Ishikawa (cell line): ENCODE measurements at regions not wholly inside any gene's neighbourhood (a gene's known extent, or its start where the extent isn't known, plus 50 kb on each side); places are given as distances from the start of the nearest gene placed in this dataset.

Experiments used
- CEBPB ChIP-seq: IDR thresholded peaks from 2 replicates; pipeline ENCODE4 v1.6.1; 2012
- CREB1 ChIP-seq: IDR thresholded peaks from 2 replicates; pipeline ENCODE4 v1.6.1; 2012; ENCODE audit warnings: low read depth
- EGR1 ChIP-seq: IDR thresholded peaks from 2 replicates; pipeline ENCODE4 v1.6.1; 2012
- EP300 ChIP-seq: IDR thresholded peaks from 2 replicates; pipeline ENCODE4 v1.6.1; 2012; ENCODE audit warnings: borderline replicate concordance
- FOXM1 ChIP-seq: IDR thresholded peaks from 2 replicates; pipeline ENCODE4 v1.6.1; 2012; ENCODE audit warnings: low read depth, borderline replicate concordance
- NFIC ChIP-seq: IDR thresholded peaks from 2 replicates; pipeline ENCODE4 v1.6.1; 2012
- RAD21 ChIP-seq: IDR thresholded peaks from 2 replicates; pipeline ENCODE4 v1.6.1; 2012; ENCODE audit warnings: low read depth
- TAF1 ChIP-seq: IDR thresholded peaks from 2 replicates; pipeline ENCODE4 v1.6.1; 2012; ENCODE audit warnings: low read depth, mild to moderate bottlenecking
- TCF12 ChIP-seq: IDR thresholded peaks from 2 replicates; pipeline ENCODE4 v1.6.1; 2012; ENCODE audit warnings: low read depth
- TEAD4 ChIP-seq: IDR thresholded peaks from 2 replicates; pipeline ENCODE4 v1.6.1; 2012
- YY1 ChIP-seq: IDR thresholded peaks from 2 replicates; pipeline ENCODE4 v1.6.1; 2012; ENCODE audit warnings: low read depth
- ZBTB7A ChIP-seq: IDR thresholded peaks from 2 replicates; pipeline ENCODE4 v1.6.1; 2012; ENCODE audit warnings: low read depth
- TF ChIP-seq, protein P1 (sequence below): IDR thresholded peaks from 2 replicates; pipeline ENCODE4 v1.6.1; 2012; ENCODE audit warnings: low read depth, mild to moderate bottlenecking
- TF ChIP-seq, protein P2 (sequence below): IDR thresholded peaks from 2 replicates; pipeline ENCODE4 v1.6.1; 2012
- TF ChIP-seq, protein P3 (sequence below): IDR thresholded peaks from 2 replicates; pipeline ENCODE4 v1.6.1; 2012

DNA sequence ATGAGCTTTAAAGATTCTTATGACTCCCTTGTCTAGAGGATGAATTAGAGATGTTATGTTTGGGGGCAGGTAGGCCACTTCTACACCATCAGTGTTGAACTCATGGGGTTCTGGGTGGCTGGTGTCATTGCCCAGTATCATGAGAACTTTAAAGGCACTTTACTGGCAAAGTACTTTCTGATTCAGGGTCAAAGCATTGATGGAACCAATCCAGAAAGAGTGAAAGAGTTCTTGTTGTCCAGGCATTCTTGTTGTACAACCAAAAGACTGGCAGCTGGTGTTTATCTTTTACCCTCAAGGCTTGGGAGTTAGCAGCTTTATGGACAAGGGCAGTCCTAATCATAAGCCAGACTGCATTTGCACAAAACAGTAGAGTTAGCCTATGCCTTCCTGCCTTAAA, 673.0 kb downstream of the USP25 start:
- TF ChIP-seq FOXM1, result no peak
- no peak for TF ChIP-seq NFIC
- TF ChIP-seq, protein P1, sequence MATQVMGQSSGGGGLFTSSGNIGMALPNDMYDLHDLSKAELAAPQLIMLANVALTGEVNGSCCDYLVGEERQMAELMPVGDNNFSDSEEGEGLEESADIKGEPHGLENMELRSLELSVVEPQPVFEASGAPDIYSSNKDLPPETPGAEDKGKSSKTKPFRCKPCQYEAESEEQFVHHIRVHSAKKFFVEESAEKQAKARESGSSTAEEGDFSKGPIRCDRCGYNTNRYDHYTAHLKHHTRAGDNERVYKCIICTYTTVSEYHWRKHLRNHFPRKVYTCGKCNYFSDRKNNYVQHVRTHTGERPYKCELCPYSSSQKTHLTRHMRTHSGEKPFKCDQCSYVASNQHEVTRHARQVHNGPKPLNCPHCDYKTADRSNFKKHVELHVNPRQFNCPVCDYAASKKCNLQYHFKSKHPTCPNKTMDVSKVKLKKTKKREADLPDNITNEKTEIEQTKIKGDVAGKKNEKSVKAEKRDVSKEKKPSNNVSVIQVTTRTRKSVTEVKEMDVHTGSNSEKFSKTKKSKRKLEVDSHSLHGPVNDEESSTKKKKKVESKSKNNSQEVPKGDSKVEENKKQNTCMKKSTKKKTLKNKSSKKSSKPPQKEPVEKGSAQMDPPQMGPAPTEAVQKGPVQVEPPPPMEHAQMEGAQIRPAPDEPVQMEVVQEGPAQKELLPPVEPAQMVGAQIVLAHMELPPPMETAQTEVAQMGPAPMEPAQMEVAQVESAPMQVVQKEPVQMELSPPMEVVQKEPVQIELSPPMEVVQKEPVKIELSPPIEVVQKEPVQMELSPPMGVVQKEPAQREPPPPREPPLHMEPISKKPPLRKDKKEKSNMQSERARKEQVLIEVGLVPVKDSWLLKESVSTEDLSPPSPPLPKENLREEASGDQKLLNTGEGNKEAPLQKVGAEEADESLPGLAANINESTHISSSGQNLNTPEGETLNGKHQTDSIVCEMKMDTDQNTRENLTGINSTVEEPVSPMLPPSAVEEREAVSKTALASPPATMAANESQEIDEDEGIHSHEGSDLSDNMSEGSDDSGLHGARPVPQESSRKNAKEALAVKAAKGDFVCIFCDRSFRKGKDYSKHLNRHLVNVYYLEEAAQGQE, result no peak
- no peak for TF ChIP-seq RAD21
- TF ChIP-seq YY1, result no peak
- no peak for TF ChIP-seq EGR1
- TF ChIP-seq TCF12, result no peak
- no peak for TF ChIP-seq TAF1
- TF ChIP-seq TEAD4, result no peak
- TF ChIP-seq, protein P2, sequence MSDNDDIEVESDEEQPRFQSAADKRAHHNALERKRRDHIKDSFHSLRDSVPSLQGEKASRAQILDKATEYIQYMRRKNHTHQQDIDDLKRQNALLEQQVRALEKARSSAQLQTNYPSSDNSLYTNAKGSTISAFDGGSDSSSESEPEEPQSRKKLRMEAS, result no peak
- no peak for TF ChIP-seq CREB1
- no peak for TF ChIP-seq EP300
- no peak for TF ChIP-seq ZBTB7A
- TF ChIP-seq, protein P3, sequence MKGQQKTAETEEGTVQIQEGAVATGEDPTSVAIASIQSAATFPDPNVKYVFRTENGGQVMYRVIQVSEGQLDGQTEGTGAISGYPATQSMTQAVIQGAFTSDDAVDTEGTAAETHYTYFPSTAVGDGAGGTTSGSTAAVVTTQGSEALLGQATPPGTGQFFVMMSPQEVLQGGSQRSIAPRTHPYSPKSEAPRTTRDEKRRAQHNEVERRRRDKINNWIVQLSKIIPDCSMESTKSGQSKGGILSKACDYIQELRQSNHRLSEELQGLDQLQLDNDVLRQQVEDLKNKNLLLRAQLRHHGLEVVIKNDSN, result no peak
- TF ChIP-seq CEBPB, result no peak

DNA sequence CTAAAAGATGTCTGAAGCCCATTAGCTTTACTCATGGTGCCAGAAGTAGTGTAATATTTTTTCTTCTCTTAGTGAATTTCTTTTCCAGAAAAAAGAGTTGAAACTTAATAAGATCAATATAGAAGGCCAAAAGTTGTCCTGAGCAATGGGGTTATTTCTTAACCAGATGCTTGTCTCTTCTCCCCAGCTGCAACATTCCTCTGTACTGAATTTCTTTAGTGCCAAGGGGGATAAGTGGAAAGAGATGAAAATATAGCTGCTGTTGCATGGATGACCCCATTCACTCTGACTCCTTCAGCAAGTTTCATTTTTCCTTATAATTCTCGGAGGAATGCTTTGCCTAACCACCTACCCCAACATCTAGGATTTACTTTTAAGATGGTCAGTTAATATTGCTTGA, 675.0 kb downstream of the USP25 start:
- TF ChIP-seq CREB1 (no peak), NFIC (no peak), EGR1 (no peak), YY1 (no peak), RAD21 (no peak), EP300 (no peak), ZBTB7A (no peak), TCF12 (no peak), CEBPB (no peak), TAF1 (no peak), TEAD4 (no peak), FOXM1 (no peak)
- TF ChIP-seq, protein P2, result no peak
- TF ChIP-seq, protein P1, result no peak
- TF ChIP-seq, protein P3, result no peak

DNA sequence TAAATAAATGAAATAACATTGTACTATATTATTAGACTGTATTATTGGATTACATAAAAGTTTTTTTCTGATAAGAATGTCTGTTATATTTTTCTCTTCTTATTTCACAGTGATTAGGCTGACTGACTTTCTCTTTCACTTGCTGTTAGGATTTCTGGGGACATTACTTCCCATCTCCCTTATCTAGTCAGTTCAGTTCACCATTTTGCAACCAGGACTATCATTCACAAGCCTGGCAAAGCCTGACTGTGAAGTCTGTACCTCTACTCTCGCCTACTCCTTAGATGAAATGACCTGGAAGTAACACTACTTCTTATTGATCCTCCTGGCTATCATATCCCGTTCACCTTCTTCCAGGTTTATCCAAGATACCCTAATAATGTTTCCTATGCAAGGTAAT, 676.6 kb downstream of the USP25 start:
- TF ChIP-seq NFIC, result no peak
- TF ChIP-seq, protein P2, result no peak
- TF ChIP-seq EP300, result no peak
- no peak for TF ChIP-seq TAF1
- no peak for TF ChIP-seq ZBTB7A
- TF ChIP-seq EGR1, result no peak
- no peak for TF ChIP-seq CREB1
- TF ChIP-seq, protein P1, result no peak
- no peak for TF ChIP-seq YY1
- no peak for TF ChIP-seq FOXM1
- no peak for TF ChIP-seq RAD21
- TF ChIP-seq, protein P3, result no peak
- TF ChIP-seq CEBPB, result no peak
- TF ChIP-seq TEAD4, result no peak
- no peak for TF ChIP-seq TCF12
